GM12878 (cell line): ENCODE measurements at regions not wholly inside any gene's neighbourhood (a gene's known extent, or its start where the extent isn't known, plus 50 kb on each side); places are given as distances from the start of the nearest gene placed in this dataset.

ENCODE experiments used
- ATAC-seq: fragments of 200-7000 bp; cut with Tn5 transposase; 3 replicates; pipeline ENCODE4 v1.9.1; 2020; ENCODE audit warnings: mild to moderate bottlenecking, moderate library complexity
- BruUV-seq: library from RNA; stranded (reverse); fragments of 400-500 nt; replicated peaks from 2 replicates; lab custom pipeline; 2021; lab: Mats Ljungman, UMichigan
- CTCF ChIA-PET: fragments of 300-600 bp; sonication (Branson Sonifier 250); formaldehyde crosslinking; extraction: SDS; loops from one replicate; lab custom pipeline; 2021; ENCODE audit warnings: inconsistent platforms; lab: Yijun Ruan, JAX
- POLR2A ChIA-PET: fragments of 350-600 bp; formaldehyde crosslinking; extraction: SDS; loops from one replicate; lab custom pipeline; 2021; ENCODE audit warnings: inconsistent platforms; lab: Charles Lee
- RAD21 ChIA-PET: fragments of 300-600 bp; sonication (Branson Sonifier 250); formaldehyde crosslinking; loops from one replicate; lab custom pipeline; 2023; ENCODE audit warnings: antibody characterized with exemption; ENCODE audit not compliant: unreplicated experiment; lab: Charles Lee
- SMC1A ChIA-PET: fragments of 300-600 bp; sonication (Branson Sonifier 250); formaldehyde crosslinking; loops from one replicate; lab custom pipeline; 2023; ENCODE audit not compliant: unreplicated experiment, uncharacterized antibody; lab: Charles Lee
- DNase-seq: peaks from one replicate; pipeline ENCODE4 v3.0.0-alpha.2; 2011; ENCODE audit warnings: low read depth, low spot score
- FAIRE-seq: peaks from 3 replicates; lab custom pipeline; 2011; peaks lifted over from hg19 to GRCh38; lab: Jason Lieb, UNC
- H2AFZ ChIP-seq: 2 replicates; pipeline ENCODE4 v1.6.0; 2011; ENCODE audit warnings: low read depth, low read length, control low read depth; ENCODE audit not compliant: control insufficient read depth
- H3K27ac ChIP-seq: 2 replicates; pipeline ENCODE4 v1.5.1; 2011; ENCODE audit warnings: control low read depth; ENCODE audit not compliant: control insufficient read depth, insufficient read depth
- H3K27me3 ChIP-seq, 2 experiments: replicated peaks in 1 of 2; 2 replicates each; pipeline versions ENCODE4 v1.6.0 to v1.6.1; 2011; ENCODE audit warnings: low read length in 1 of 2; ENCODE audit not compliant: control insufficient read depth in 2 of 2, insufficient read depth in 2 of 2
- H3K36me3 ChIP-seq, 2 experiments: 2 replicates each; pipeline ENCODE4 v1.5.1; 2011; ENCODE audit warnings: low read length in 1 of 2; ENCODE audit not compliant: control insufficient read depth in 2 of 2, insufficient read depth in 2 of 2
- H3K4me1 ChIP-seq: 2 replicates; pipeline ENCODE4 v1.6.1; 2011; ENCODE audit warnings: mild to moderate bottlenecking, low read length, moderate library complexity, mixed read lengths; ENCODE audit not compliant: control insufficient read depth, insufficient read depth
- H3K4me2 ChIP-seq: 2 replicates; pipeline ENCODE4 v1.6.0; 2011; ENCODE audit warnings: control low read depth; ENCODE audit not compliant: control insufficient read depth, insufficient read depth
- H3K4me3 ChIP-seq: fragments of 200-600 bp; sonication (generic); 2 replicates; pipeline ENCODE4 v1.5.1; 2016
- H3K79me2 ChIP-seq: 2 replicates; pipeline ENCODE4 v1.6.0; 2011; ENCODE audit warnings: low read length; ENCODE audit not compliant: control insufficient read depth, insufficient read depth
- H3K9ac ChIP-seq: 2 replicates; pipeline ENCODE4 v1.8.0; 2011; ENCODE audit warnings: low read length, control low read depth, mixed read lengths; ENCODE audit not compliant: control insufficient read depth, insufficient read depth
- H3K9me3 ChIP-seq: replicated peaks from 3 replicates; pipeline ENCODE4 v1.5.1; 2011; ENCODE audit warnings: mild to moderate bottlenecking, low read length; ENCODE audit not compliant: control insufficient read depth, insufficient read depth
- H4K20me1 ChIP-seq: 2 replicates; pipeline ENCODE4 v1.6.0; 2011; ENCODE audit not compliant: control insufficient read depth, insufficient read depth
- BCL3 ChIP-seq: IDR thresholded peaks from 2 replicates; pipeline ENCODE4 v1.6.1; 2011; ENCODE audit warnings: borderline replicate concordance, low read depth, mild to moderate bottlenecking, moderate library complexity, low read length; ENCODE audit not compliant: insufficient read depth, poor library complexity, severe bottlenecking
- CHD1 ChIP-seq: IDR thresholded peaks from 2 replicates; pipeline ENCODE4 v1.6.1; 2012; ENCODE audit warnings: low read depth, low read length, improper control_type of control experiment
- HCFC1 ChIP-seq: fragments of 150-350 bp; IDR thresholded peaks from 2 replicates; pipeline ENCODE4 v1.6.1; 2014; ENCODE audit warnings: low read length
- MLLT1 ChIP-seq: fragments of 450-650 bp; IDR thresholded peaks from 2 replicates; pipeline ENCODE4 v1.6.1; 2016; ENCODE audit warnings: mild to moderate bottlenecking
- POLR2AphosphoS2 ChIP-seq: IDR thresholded peaks from 2 replicates; pipeline ENCODE4 v1.6.1; 2011; ENCODE audit warnings: low read depth, mild to moderate bottlenecking, low read length, improper control_type of control experiment, moderate library complexity
- SPI1 ChIP-seq: IDR thresholded peaks from 2 replicates; pipeline ENCODE4 v1.6.1; 2011; ENCODE audit warnings: low read depth, mild to moderate bottlenecking, low read length, moderate library complexity, borderline replicate concordance; ENCODE audit not compliant: insufficient read depth
- ZZZ3 ChIP-seq: IDR thresholded peaks from 2 replicates; pipeline ENCODE4 v1.6.1; 2011; ENCODE audit warnings: low read depth; ENCODE audit not compliant: control insufficient read depth, insufficient read length
- WGBS: methylation state at CpG from one replicate; pipeline ENCODE4 v1.1.6; 2016; ENCODE audit warnings: low lambda C conversion rate; ENCODE audit not compliant: insufficient replicate concordance, insufficient coverage; ENCODE audit errors: missing lambda C conversion rate; 5-methylcytosine and 5-hydroxymethylcytosine counted together
- in situ Hi-C: fragments of 300-500 bp; cut with MboI; formaldehyde crosslinking; loops from 9 replicates; pipeline ENCODE4 v1.14.3; 2018; ENCODE audit warnings: mixed read lengths
- intact Hi-C: fragments of 100-400 bp; cut with micrococcal nuclease; formaldehyde crosslinking; loops from one replicate; pipeline ENCODE4 v1.14.2; 2022; ENCODE audit not compliant: unreplicated experiment

DNA sequence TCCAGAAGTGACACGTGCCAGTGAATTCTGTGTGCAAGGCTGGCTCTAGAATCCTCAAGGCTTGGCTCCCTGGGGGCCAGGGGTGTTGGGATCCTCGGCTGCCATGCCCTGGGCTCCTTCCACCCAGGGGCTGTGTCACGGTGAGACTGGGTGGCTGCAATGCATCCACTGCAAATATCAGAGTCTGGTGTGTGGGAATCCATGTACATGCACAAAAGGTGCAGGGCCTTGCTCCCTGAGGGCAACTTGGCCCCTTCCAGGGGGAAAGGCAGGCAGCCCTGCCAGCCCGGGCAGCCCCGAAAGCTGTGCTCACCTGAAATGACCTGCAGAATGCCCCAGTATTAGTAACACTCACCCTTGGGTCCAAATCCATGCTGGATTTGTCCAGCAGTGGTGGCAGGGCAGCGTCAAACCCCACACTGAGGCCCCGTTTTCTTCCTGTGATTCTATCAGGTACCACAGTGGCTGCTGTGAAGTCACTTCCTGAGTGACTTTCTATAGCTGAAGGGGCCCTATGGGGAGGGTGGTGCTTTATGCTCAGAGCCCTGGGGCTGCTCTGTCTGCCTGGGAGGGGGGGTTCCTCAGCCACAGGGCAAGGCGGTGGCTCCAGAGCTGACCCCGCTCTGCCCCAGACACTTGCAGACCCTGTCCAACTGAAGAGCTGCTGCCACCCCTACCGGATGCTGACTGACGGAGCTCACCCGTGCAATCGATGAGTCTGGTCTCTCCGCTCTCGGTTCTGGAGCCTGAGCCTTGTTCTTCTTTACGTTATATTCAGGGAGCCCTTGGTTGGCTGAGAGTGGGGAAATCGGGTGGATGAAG, 317.7 kb downstream of the GLRX3 start (continued):
- TF ChIP-seq BCL3 (no peak), HCFC1 (no peak)

- H3K27me3 ChIP-seq, result no peaks in the 10 kb centered on the region
- no peak for ATAC-seq
- in situ Hi-C loops (no loop called here), intact Hi-C loops (no loop called here)
- no peaks in the 10 kb centered on the region for H3K79me2 ChIP-seq
- no peak overlapping the region for H3K4me2 ChIP-seq
- no peak for DNase-seq
- H3K4me1 ChIP-seq, result no peaks in the 10 kb centered on the region
- H2AFZ ChIP-seq, result no peak overlapping the region
- no peak overlapping the region for H3K27ac ChIP-seq
- no peak for FAIRE-seq
- RAD21 ChIA-PET, result no interaction called here
- BruUV-seq, result no TSS peak
- H4K20me1 ChIP-seq, result no peaks in the 10 kb centered on the region
- H3K4me3 ChIP-seq, result no peak overlapping the region
- WGBS, result 9% methylated on average over 7 of the region's 7 CpGs
- POLR2A ChIA-PET, result no interaction called here
- SMC1A ChIA-PET, result no interaction called here
- no peak overlapping the region for H3K9ac ChIP-seq
- H3K9me3 ChIP-seq, result no peaks in the 10 kb centered on the region
- CTCF ChIA-PET, result no interaction called here
- H3K36me3 ChIP-seq, result no peaks in the 10 kb centered on the region
- TF ChIP-seq SPI1 (no peak), POLR2AphosphoS2 (no peak), MLLT1 (no peak), CHD1 (no peak), ZZZ3 (no peak)
These were observed 318.4 kb downstream of the GLRX3 start for GRCh38 chr10:130454543-130455000.
